ENCODE measurements at regions not wholly inside any gene's neighbourhood (a gene's known extent, or its start where the extent isn't known, plus 50 kb on each side); places are given as distances from the start of the nearest gene placed in this dataset.
A peak's percentile ranks its signal among the peaks of the same experiment; 100 is the strongest.

DNA sequence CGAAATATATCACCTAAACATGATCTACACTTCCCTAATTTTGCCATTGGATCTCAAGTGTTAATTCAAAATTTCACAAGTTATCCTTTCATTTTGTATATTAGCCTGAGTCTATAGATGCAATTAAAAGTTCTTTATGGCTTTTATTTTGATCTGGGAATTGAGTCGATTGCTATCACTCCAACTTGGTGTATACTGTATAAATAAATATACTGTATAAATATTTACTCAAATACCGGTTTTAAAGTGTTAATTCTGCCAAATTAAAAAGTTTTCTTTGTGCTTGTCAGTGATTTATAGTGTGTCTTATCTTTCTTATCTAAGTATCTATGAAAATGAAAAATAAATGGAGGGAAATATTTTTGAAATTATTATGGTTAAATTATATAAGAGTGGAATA is 683.7 kb upstream of the LRRN3 start (continued):
- TF ChIP-seq, protein P1, sequence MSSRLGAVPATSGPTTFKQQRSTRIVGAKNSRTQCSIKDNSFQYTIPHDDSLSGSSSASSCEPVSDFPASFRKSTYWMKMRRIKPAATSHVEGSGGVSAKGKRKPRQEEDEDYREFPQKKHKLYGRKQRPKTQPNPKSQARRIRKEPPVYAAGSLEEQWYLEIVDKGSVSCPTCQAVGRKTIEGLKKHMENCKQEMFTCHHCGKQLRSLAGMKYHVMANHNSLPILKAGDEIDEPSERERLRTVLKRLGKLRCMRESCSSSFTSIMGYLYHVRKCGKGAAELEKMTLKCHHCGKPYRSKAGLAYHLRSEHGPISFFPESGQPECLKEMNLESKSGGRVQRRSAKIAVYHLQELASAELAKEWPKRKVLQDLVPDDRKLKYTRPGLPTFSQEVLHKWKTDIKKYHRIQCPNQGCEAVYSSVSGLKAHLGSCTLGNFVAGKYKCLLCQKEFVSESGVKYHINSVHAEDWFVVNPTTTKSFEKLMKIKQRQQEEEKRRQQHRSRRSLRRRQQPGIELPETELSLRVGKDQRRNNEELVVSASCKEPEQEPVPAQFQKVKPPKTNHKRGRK (CRISPR knock-in tag; IDR thresholded peaks at IDR 0.05) = no peak
- TF ChIP-seq ZNF839 (CRISPR knock-in tag; IDR thresholded peaks at IDR 0.05; ENCODE audit: borderline replicate concordance) (no peak), ZEB1 (IDR thresholded peaks at IDR 0.05; ENCODE audit: insufficient replicate concordance, low read depth) (no peak)
- TF ChIP-seq, protein P2, sequence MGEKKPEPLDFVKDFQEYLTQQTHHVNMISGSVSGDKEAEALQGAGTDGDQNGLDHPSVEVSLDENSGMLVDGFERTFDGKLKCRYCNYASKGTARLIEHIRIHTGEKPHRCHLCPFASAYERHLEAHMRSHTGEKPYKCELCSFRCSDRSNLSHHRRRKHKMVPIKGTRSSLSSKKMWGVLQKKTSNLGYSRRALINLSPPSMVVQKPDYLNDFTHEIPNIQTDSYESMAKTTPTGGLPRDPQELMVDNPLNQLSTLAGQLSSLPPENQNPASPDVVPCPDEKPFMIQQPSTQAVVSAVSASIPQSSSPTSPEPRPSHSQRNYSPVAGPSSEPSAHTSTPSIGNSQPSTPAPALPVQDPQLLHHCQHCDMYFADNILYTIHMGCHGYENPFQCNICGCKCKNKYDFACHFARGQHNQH (CRISPR knock-in tag; IDR thresholded peaks at IDR 0.05) = no peak
- TF ChIP-seq, protein P3, sequence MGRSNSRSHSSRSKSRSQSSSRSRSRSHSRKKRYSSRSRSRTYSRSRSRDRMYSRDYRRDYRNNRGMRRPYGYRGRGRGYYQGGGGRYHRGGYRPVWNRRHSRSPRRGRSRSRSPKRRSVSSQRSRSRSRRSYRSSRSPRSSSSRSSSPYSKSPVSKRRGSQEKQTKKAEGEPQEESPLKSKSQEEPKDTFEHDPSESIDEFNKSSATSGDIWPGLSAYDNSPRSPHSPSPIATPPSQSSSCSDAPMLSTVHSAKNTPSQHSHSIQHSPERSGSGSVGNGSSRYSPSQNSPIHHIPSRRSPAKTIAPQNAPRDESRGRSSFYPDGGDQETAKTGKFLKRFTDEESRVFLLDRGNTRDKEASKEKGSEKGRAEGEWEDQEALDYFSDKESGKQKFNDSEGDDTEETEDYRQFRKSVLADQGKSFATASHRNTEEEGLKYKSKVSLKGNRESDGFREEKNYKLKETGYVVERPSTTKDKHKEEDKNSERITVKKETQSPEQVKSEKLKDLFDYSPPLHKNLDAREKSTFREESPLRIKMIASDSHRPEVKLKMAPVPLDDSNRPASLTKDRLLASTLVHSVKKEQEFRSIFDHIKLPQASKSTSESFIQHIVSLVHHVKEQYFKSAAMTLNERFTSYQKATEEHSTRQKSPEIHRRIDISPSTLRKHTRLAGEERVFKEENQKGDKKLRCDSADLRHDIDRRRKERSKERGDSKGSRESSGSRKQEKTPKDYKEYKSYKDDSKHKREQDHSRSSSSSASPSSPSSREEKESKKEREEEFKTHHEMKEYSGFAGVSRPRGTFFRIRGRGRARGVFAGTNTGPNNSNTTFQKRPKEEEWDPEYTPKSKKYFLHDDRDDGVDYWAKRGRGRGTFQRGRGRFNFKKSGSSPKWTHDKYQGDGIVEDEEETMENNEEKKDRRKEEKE (IDR thresholded peaks at IDR 0.05) = no peak

DNA sequence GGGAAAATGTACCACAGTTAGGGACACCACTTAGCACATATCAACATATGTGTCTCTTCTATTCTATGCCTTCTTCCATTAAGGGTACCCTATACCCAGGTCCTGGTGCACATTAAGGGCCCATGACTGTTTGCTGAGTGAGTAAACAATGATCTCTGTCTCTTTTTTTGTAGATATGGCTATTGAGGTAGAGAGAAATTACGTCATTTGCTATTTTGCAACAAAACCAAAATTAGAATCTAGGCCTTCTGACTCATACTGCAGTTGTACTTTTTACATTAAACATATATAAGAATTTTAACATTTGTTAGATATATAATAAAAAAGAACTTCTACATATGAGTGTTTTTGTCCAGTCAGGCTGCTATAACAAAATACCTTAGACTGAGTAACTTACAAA is 683.2 kb upstream of the LRRN3 start:
- ChIA-PET POLR2A (no interaction called here), CTCF (ENCODE audit: low intra/inter-chr PET ratio, low total read pairs) (no interaction called here)
- no peaks in the 10 kb centered on the region for H3K27me3 ChIP-seq (ENCODE audit: control insufficient read depth in 1 of 2, insufficient read depth in 2 of 2, low read length in 2 of 2)
- no peak overlapping the region for H3K9ac ChIP-seq (ENCODE audit: insufficient read depth, low read depth, low read length)
- H3K79me2 ChIP-seq (ENCODE audit: insufficient read depth, low read length) = no peaks in the 10 kb centered on the region
- no peaks in the 10 kb centered on the region for H4K20me1 ChIP-seq (ENCODE audit: insufficient read depth, low read length)
- no peak overlapping the region for H3K4me3 ChIP-seq (replicated peaks in 1 of 3; ENCODE audit: insufficient read depth in 1 of 3, low read depth in 2 of 3, low read length in 3 of 3)
- H3K4me2 ChIP-seq (ENCODE audit: low read depth, low read length) = no peak overlapping the region
- intact Hi-C loops (cut with micrococcal nuclease; ENCODE audit: unreplicated experiment) = no loop called here
- TF ChIP-seq, protein P4, sequence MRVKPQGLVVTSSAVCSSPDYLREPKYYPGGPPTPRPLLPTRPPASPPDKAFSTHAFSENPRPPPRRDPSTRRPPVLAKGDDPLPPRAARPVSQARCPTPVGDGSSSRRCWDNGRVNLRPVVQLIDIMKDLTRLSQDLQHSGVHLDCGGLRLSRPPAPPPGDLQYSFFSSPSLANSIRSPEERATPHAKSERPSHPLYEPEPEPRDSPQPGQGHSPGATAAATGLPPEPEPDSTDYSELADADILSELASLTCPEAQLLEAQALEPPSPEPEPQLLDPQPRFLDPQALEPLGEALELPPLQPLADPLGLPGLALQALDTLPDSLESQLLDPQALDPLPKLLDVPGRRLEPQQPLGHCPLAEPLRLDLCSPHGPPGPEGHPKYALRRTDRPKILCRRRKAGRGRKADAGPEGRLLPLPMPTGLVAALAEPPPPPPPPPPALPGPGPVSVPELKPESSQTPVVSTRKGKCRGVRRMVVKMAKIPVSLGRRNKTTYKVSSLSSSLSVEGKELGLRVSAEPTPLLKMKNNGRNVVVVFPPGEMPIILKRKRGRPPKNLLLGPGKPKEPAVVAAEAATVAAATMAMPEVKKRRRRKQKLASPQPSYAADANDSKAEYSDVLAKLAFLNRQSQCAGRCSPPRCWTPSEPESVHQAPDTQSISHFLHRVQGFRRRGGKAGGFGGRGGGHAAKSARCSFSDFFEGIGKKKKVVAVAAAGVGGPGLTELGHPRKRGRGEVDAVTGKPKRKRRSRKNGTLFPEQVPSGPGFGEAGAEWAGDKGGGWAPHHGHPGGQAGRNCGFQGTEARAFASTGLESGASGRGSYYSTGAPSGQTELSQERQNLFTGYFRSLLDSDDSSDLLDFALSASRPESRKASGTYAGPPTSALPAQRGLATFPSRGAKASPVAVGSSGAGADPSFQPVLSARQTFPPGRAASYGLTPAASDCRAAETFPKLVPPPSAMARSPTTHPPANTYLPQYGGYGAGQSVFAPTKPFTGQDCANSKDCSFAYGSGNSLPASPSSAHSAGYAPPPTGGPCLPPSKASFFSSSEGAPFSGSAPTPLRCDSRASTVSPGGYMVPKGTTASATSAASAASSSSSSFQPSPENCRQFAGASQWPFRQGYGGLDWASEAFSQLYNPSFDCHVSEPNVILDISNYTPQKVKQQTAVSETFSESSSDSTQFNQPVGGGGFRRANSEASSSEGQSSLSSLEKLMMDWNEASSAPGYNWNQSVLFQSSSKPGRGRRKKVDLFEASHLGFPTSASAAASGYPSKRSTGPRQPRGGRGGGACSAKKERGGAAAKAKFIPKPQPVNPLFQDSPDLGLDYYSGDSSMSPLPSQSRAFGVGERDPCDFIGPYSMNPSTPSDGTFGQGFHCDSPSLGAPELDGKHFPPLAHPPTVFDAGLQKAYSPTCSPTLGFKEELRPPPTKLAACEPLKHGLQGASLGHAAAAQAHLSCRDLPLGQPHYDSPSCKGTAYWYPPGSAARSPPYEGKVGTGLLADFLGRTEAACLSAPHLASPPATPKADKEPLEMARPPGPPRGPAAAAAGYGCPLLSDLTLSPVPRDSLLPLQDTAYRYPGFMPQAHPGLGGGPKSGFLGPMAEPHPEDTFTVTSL (CRISPR knock-in tag; IDR thresholded peaks at IDR 0.05; ENCODE audit: borderline replicate concordance) = no peak
- TF ChIP-seq KDM3A (CRISPR knock-in tag; IDR thresholded peaks at IDR 0.05; ENCODE audit: low read depth) (no peak), ATF7 (IDR thresholded peaks at IDR 0.05) (peak; percentile 78), ATF7 (CRISPR knock-in tag; IDR thresholded peaks at IDR 0.05) (no peak)
- in situ Hi-C loops (cut with HindIII; ENCODE audit: extremely low pct_ligation_motif_present, low pct_unique_long_range_greater_than_20kb) = no loop called here
- DNase-seq (ENCODE audit: low spot score) (no peak), ATAC-seq (no peak), FAIRE-seq (no peak)
- 8% methylated on average over 1 of the region's 1 CpG for WGBS (ENCODE audit: low lambda C conversion rate)
- H3K27ac ChIP-seq (ENCODE audit: extremely low read length, insufficient read depth, low read length) = no peak overlapping the region
- H2AFZ ChIP-seq (ENCODE audit: low read length) = no peak overlapping the region
- no TSS peak for BruUV-seq (replicated peaks)
- H3K4me1 ChIP-seq (ENCODE audit: insufficient read depth, low read length) = no peaks in the 10 kb centered on the region
- H3K36me3 ChIP-seq (replicated peaks in 1 of 2; ENCODE audit: control insufficient read depth in 1 of 2, insufficient read depth in 2 of 2, low read length in 2 of 2) = no peaks in the 10 kb centered on the region
- no peaks in the 10 kb centered on the region for H3K9me3 ChIP-seq (ENCODE audit: low read length)
